PC-3 (cell line): ENCODE measurements at regions not wholly inside any gene's neighbourhood (a gene's known extent, or its start where the extent isn't known, plus 50 kb on each side); places are given as distances from the start of the nearest gene placed in this dataset.

Experiments used
- ATAC-seq: fragments of 200-7000 bp; cut with Tn5 transposase; 2 replicates; pipeline ENCODE4 v1.9.1; 2020; ENCODE audit warnings: mild to moderate bottlenecking, moderate library complexity
- BruUV-seq: library from RNA; stranded (reverse); fragments of 400-500 nt; replicated peaks from 2 replicates; lab custom pipeline; 2021; lab: Mats Ljungman, UMichigan
- CTCF ChIA-PET: fragments of 300-600 bp; sonication (Branson Sonifier 250); formaldehyde crosslinking; loops from one replicate; lab custom pipeline; 2022; ENCODE audit warnings: antibody characterized with exemption; lab: Charles Lee
- POLR2A ChIA-PET: fragments of 300-600 bp; sonication (Branson Sonifier 250); formaldehyde crosslinking; loops from one replicate; lab custom pipeline; 2022; ENCODE audit warnings: antibody characterized with exemption; ENCODE audit not compliant: unreplicated experiment; lab: Charles Lee
- DNase-seq: peaks from one replicate; pipeline ENCODE4 v3.0.0-alpha.2; 2015
- H2AFZ ChIP-seq: fragments of 300-600 bp; sonication (generic); 2 replicates; pipeline ENCODE4 v1.6.0; 2016; ENCODE audit warnings: antibody characterized with exemption, low read length
- H3F3A ChIP-seq: fragments of 300-600 bp; sonication (generic); one replicate; pipeline ENCODE4 v1.6.0; 2017; ENCODE audit warnings: antibody characterized with exemption, low read length, control low read depth, mild to moderate bottlenecking; ENCODE audit not compliant: unreplicated experiment
- H3K27ac ChIP-seq: fragments of 300-600 bp; sonication (generic); 2 replicates; pipeline ENCODE4 v1.5.1; 2016; ENCODE audit warnings: mild to moderate bottlenecking, low read length
- H3K27me3 ChIP-seq: fragments of 300-600 bp; sonication (generic); 2 replicates; pipeline ENCODE4 v1.6.1; 2016; ENCODE audit warnings: low read length, mixed read lengths
- H3K36me3 ChIP-seq: fragments of 300-600 bp; sonication (generic); 2 replicates; pipeline ENCODE4 v1.6.1; 2016; ENCODE audit warnings: low read depth, mixed run types, low read length, mixed read lengths
- H3K4me1 ChIP-seq: fragments of 300-600 bp; sonication (generic); 2 replicates; pipeline ENCODE4 v1.5.1; 2016; ENCODE audit warnings: low read length; ENCODE audit not compliant: insufficient read depth
- H3K4me2 ChIP-seq: fragments of 300-600 bp; sonication (generic); 2 replicates; pipeline ENCODE4 v1.6.0; 2016; ENCODE audit warnings: low read length
- H3K4me3 ChIP-seq: fragments of 300-600 bp; sonication (generic); 2 replicates; pipeline ENCODE4 v1.5.1; 2016; ENCODE audit warnings: mild to moderate bottlenecking, low read length, mixed read lengths
- H3K79me2 ChIP-seq: fragments of 300-600 bp; sonication (generic); 2 replicates; pipeline ENCODE4 v1.6.1; 2017; ENCODE audit warnings: low read length, mixed read lengths
- H3K9ac ChIP-seq: fragments of 300-600 bp; sonication (generic); 2 replicates; pipeline ENCODE4 v1.6.0; 2016; ENCODE audit warnings: mild to moderate bottlenecking, low read length
- H3K9me2 ChIP-seq: fragments of 300-600 bp; sonication (generic); replicated peaks from 2 replicates; pipeline ENCODE4 v1.6.1; 2016; ENCODE audit warnings: mixed run types, low read length, mixed read lengths
- H3K9me3 ChIP-seq: fragments of 300-600 bp; sonication (generic); 2 replicates; pipeline ENCODE4 v1.6.1; 2016; ENCODE audit warnings: low read length, mixed read lengths
- H4K20me1 ChIP-seq: fragments of 300-600 bp; sonication (generic); 2 replicates; pipeline ENCODE4 v1.6.1; 2016; ENCODE audit warnings: low read length, mixed read lengths
- EZH2 ChIP-seq: fragments of 300-600 bp; sonication (generic); IDR thresholded peaks from one replicate; pipeline ENCODE4 v1.6.1; 2017; ENCODE audit warnings: antibody characterized with exemption, mild to moderate bottlenecking, low read length; ENCODE audit not compliant: unreplicated experiment
- EZH2phosphoT487 ChIP-seq: fragments of 300-600 bp; sonication (generic); IDR thresholded peaks from 2 replicates; pipeline ENCODE4 v1.6.1; 2018; ENCODE audit warnings: mild to moderate bottlenecking, antibody characterized with exemption, low read length, borderline replicate concordance
- intact Hi-C: fragments of 100-400 bp; cut with micrococcal nuclease; formaldehyde crosslinking; loops from 2 replicates; pipeline ENCODE4 v1.9.0; 2023
- TF ChIP-seq, protein P1 (sequence below): fragments of 300-600 bp; sonication (generic); conservative IDR thresholded peaks from 2 replicates; pipeline ENCODE4 v1.5.1; 2017; ENCODE audit warnings: antibody characterized with exemption, low read depth, mild to moderate bottlenecking, low read length

DNA sequence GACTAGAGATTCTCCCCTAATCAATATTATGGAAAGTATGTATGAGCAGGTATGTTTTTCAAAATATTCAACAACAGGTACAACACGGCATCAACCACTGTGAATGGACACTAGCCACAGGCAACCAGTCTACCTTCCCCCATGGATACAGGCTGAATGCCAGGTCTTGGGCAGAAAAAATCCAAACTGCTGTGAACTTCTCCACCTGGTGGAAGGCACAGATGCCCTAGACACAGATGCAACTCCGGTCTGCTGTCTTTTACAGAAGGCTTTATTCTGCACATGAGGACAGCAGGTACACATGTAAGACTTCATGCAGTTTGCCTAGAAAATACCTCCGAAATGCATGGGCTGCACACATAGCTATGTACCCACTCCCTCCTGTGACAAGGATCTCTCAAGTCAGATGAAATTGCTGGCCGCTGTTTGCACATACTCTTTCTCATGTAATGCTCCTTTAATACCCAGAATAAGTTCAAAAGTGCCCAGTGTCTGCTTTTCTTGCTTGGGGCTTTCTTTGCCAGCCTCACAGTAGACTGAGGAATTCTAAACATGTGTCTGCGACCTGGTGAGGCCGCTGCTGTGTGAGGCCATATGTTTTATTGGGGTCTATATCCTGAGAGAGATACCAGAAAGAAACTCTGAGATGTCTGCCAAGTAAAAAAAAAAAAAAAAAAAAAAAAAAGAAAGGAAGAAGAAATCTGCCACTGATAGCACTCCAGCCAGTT is 325.9 kb downstream of the FOXO1 start:
- no peaks in the 10 kb centered on the region for H3K4me1 ChIP-seq
- ATAC-seq = no peak
- CTCF ChIA-PET = no interaction called here
- no peaks in the 10 kb centered on the region for H4K20me1 ChIP-seq
- H3K36me3 ChIP-seq = no peaks in the 10 kb centered on the region
- H3K27ac ChIP-seq = no peak overlapping the region
- H3K9ac ChIP-seq = no peak overlapping the region
- H3K79me2 ChIP-seq = no peaks in the 10 kb centered on the region
- H3K9me3 ChIP-seq = no peaks in the 10 kb centered on the region
- no peak for TF ChIP-seq EZH2phosphoT487
- TF ChIP-seq, protein P1, sequence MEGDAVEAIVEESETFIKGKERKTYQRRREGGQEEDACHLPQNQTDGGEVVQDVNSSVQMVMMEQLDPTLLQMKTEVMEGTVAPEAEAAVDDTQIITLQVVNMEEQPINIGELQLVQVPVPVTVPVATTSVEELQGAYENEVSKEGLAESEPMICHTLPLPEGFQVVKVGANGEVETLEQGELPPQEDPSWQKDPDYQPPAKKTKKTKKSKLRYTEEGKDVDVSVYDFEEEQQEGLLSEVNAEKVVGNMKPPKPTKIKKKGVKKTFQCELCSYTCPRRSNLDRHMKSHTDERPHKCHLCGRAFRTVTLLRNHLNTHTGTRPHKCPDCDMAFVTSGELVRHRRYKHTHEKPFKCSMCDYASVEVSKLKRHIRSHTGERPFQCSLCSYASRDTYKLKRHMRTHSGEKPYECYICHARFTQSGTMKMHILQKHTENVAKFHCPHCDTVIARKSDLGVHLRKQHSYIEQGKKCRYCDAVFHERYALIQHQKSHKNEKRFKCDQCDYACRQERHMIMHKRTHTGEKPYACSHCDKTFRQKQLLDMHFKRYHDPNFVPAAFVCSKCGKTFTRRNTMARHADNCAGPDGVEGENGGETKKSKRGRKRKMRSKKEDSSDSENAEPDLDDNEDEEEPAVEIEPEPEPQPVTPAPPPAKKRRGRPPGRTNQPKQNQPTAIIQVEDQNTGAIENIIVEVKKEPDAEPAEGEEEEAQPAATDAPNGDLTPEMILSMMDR = peak; percentile 41
- H3K9me2 ChIP-seq = no peaks in the 10 kb centered on the region
- BruUV-seq = no TSS peak
- H3F3A ChIP-seq = no peaks in the 10 kb centered on the region
- H3K27me3 ChIP-seq = no peaks in the 10 kb centered on the region
- no peak overlapping the region for H2AFZ ChIP-seq
- no peak overlapping the region for H3K4me3 ChIP-seq
- DNase-seq = peak; percentile 45
- intact Hi-C loops = loop anchor here (10.0 kb wide), 1 partner anchor 324 kb away; the partner anchor contains the start of gene FOXO1
- POLR2A ChIA-PET = interaction anchor here (0.6 kb wide), 1 partner anchor 150 kb away, joined by 7 read pairs; no protein-coding TSS in a partner anchor
- no peak overlapping the region for H3K4me2 ChIP-seq

DNA sequence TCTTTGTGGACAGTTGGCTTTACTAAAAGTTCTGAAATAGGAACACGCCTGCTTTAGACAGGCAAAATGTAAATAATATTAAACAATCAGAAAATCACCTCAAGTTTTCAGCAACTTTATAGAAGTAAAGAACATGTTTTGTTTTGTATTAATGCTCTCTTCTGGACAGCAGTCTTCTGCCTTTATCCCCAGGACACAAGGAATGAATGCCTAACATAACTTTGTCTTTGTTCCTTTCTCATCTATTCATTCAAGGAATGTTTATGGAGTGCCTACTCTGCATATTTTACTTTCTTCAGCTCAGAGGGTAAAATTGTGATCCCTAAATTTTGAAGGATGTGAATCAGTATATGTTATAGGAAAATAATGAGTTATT is 325.4 kb downstream of the FOXO1 start:
- H3K9me2 ChIP-seq = no peaks in the 10 kb centered on the region
- no TSS peak for BruUV-seq
- intact Hi-C loops = loop anchor here (10.0 kb wide), 1 partner anchor 324 kb away; the partner anchor contains the start of gene FOXO1
- no peaks in the 10 kb centered on the region for H3K27me3 ChIP-seq
- DNase-seq = no peak
- no peaks in the 10 kb centered on the region for H3K9me3 ChIP-seq
- no peaks in the 10 kb centered on the region for H3K36me3 ChIP-seq
- no peaks in the 10 kb centered on the region for H3K79me2 ChIP-seq
- ATAC-seq = no peak
- no peak overlapping the region for H3K27ac ChIP-seq
- no peak overlapping the region for H3K4me2 ChIP-seq
- H3K4me3 ChIP-seq = no peak overlapping the region
- H3F3A ChIP-seq = no peaks in the 10 kb centered on the region
- POLR2A ChIA-PET = interaction anchor here (0.6 kb wide), 1 partner anchor 149 kb away, joined by 7 read pairs; no protein-coding TSS in a partner anchor
- TF ChIP-seq, protein P1 = no peak
- TF ChIP-seq EZH2phosphoT487 = no peak
- no peak for TF ChIP-seq EZH2
- no peaks in the 10 kb centered on the region for H4K20me1 ChIP-seq
- no peak overlapping the region for H3K9ac ChIP-seq
- CTCF ChIA-PET = no interaction called here
- no peak overlapping the region for H2AFZ ChIP-seq
- no peaks in the 10 kb centered on the region for H3K4me1 ChIP-seq

DNA sequence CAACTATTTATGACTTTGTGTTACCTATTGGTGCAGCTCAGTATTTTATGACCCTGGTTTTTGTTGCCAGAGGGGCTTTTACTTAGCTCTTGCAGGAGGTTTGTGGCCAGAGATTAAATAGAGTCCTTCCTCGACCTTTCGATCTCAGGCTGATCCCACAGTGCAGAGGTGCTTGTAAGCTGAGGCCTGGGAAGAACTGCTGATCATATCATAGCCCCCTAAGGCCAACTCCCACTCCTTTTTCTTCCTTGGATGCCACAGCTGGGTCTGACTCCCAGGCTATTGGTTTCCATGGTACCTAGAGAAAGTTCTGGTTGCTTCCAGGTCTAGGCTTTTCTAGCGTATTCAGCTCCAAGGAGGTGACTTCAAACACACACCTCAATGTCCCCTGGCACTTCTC is 324.9 kb downstream of the FOXO1 start:
- intact Hi-C loops = loop anchor here (10.0 kb wide), 1 partner anchor 323 kb away; the partner anchor contains the start of gene FOXO1
- H3K4me2 ChIP-seq = no peak overlapping the region
- no peaks in the 10 kb centered on the region for H3K9me3 ChIP-seq
- no peak for ATAC-seq
- H3F3A ChIP-seq = no peaks in the 10 kb centered on the region
- H3K36me3 ChIP-seq = no peaks in the 10 kb centered on the region
- no peaks in the 10 kb centered on the region for H3K9me2 ChIP-seq
- H3K27ac ChIP-seq = no peak overlapping the region
- POLR2A ChIA-PET = interaction anchor here (0.6 kb wide), 1 partner anchor 149 kb away, joined by 7 read pairs; no protein-coding TSS in a partner anchor
- CTCF ChIA-PET = no interaction called here
- H3K27me3 ChIP-seq = no peaks in the 10 kb centered on the region
- H3K9ac ChIP-seq = no peak overlapping the region
- H2AFZ ChIP-seq = no peak overlapping the region
- H3K4me3 ChIP-seq = no peak overlapping the region
- BruUV-seq = no TSS peak
- H3K79me2 ChIP-seq = no peaks in the 10 kb centered on the region
- DNase-seq = no peak
- no peaks in the 10 kb centered on the region for H3K4me1 ChIP-seq
- TF ChIP-seq EZH2 = no peak
- TF ChIP-seq, protein P1 = no peak
- TF ChIP-seq EZH2phosphoT487 = no peak
- no peaks in the 10 kb centered on the region for H4K20me1 ChIP-seq
